ENCODE measurements at regions not wholly inside any gene's neighbourhood (a gene's known extent, or its start where the extent isn't known, plus 50 kb on each side); places are given as distances from the start of the nearest gene placed in this dataset.

DNA sequence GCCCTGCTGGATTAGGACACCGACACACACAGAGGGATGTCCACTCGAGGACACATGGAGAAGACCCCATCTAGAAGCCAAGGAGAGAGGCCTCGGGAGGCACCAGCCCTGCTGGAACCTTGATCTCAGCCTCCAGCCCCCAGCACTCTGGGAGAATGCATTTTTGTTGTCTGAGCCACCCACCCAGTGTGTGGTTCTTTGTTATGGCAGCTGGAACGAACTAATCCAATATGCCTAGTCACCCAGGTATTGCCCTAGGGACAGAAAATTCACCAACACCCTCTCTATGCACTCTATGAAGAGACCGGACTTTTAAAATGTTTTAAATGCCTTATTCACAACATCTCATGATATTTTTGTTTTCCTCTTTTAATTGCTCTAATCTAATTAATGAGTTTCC lies 117.4 kb downstream of the CRYAA start:
- TF ChIP-seq EZH2 (IDR thresholded peaks at IDR 0.05; ENCODE audit: insufficient read depth, poor library complexity, severe bottlenecking): no peak
- TF ChIP-seq EZH2phosphoT487 (IDR thresholded peaks at IDR 0.05; ENCODE audit: insufficient read depth, low read depth): no peak
